Immature natural killer cell (primary cell): ENCODE measurements at regions not wholly inside any gene's neighbourhood (a gene's known extent, or its start where the extent isn't known, plus 50 kb on each side); places are given as distances from the start of the nearest gene placed in this dataset.

Source experiments
- DNase-seq, 3 donors: peaks; one replicate each; pipeline ENCODE4 v3.0.0; 2022; ENCODE audit warnings: mixed read lengths in 1 of 3
- H3K27ac Mint-ChIP-seq, 6 donors: one replicate each; pipeline ENCODE4 v1.8.0; 2020; ENCODE audit warnings: mixed read lengths in 6 of 6, mild to moderate bottlenecking in 5 of 6, inconsistent platforms in 4 of 6, moderate library complexity in 3 of 6
- H3K27me3 Mint-ChIP-seq, 3 donors: one replicate each; pipeline ENCODE4 v1.8.0; 2020 to 2021; ENCODE audit warnings: low read depth in 3 of 3, mild to moderate bottlenecking in 3 of 3, mixed read lengths in 3 of 3, moderate library complexity in 3 of 3, inconsistent platforms in 1 of 3
- H3K36me3 Mint-ChIP-seq, 3 donors: one replicate each; pipeline ENCODE4 v1.8.0; 2020; ENCODE audit warnings: mixed read lengths in 3 of 3, inconsistent platforms in 2 of 3, mild to moderate bottlenecking in 2 of 3
- H3K4me1 Mint-ChIP-seq, 2 donors: one replicate each; pipeline ENCODE4 v1.8.0; 2020; ENCODE audit warnings: inconsistent platforms in 2 of 2, mild to moderate bottlenecking in 2 of 2, mixed read lengths in 2 of 2, moderate library complexity in 1 of 2
- H3K4me3 Mint-ChIP-seq, 5 donors: one replicate each; pipeline ENCODE4 v1.8.0; 2020; ENCODE audit warnings: mild to moderate bottlenecking in 5 of 5, mixed read lengths in 5 of 5, inconsistent platforms in 3 of 5, moderate library complexity in 3 of 5
- H3K9me3 Mint-ChIP-seq, 6 donors: one replicate each; pipeline ENCODE4 v1.8.0; 2020; ENCODE audit warnings: mild to moderate bottlenecking in 6 of 6, mixed read lengths in 6 of 6, inconsistent platforms in 4 of 6, moderate library complexity in 3 of 6

DNA sequence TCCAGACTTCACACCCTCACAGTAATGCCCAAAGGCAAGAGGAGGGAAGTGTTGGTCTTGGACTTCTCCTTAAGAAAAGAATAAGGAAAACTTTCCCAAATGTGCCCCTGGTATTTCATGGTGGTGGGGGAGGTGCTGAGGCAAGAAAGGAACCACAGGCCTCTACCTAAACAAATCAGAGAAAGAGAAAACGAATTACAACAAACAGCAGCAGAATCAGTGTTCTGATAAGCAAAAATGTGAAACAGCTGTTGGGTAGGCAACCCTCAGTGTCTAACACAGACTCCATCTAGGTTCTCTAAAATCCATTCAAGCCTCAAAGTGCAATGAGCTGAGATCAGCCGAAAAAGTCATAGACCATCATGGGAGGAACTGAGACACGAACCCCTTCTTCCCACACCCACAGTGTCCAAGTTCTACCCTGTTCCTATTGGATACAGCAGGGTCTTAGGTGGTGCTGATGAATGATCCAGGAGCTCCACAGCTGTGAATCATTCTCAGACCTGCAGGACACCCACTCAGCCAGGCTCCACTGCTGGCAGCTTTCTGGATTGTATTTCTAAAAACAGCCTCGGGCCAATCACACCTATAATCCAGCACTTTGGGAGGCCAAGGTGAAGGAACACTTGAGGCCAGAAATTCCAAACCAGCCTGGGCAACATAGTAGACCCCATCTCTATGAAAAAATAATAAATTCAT lies 149.1 kb downstream of the PLPP3 start:
- H3K36me3 Mint-ChIP-seq = no peaks in the 10 kb centered on the region
- DNase-seq = no peak
- H3K27me3 Mint-ChIP-seq = peaks cover 2 to 8% (median 3%) of the 10 kb centered on the region in 3 donors
- H3K4me3 Mint-ChIP-seq = no peak overlapping the region
- no peaks in the 10 kb centered on the region for H3K4me1 Mint-ChIP-seq
- H3K27ac Mint-ChIP-seq = no peak overlapping the region
- H3K9me3 Mint-ChIP-seq = peaks cover 0 to 2% (median 0%) of the 10 kb centered on the region in 6 donors

DNA sequence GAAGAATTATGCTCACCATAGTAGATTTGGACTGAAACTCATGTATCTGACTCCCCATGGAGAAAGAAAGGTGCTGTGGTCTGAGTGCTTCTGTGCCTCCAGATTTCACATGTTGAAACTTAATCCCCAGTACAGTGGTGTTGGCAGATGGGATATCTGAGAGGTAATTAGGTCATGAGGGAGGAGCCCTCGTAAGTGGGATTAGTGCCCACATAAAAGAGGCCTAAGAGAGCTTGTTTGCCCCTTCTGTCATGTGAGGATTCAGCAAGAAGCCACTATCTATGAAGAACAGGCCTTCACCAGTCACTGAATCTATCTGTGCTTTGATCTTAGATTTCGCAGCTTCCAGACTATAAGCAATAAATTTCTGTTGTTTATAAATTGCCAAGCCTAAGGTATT lies 150.1 kb downstream of the PLPP3 start:
- Mint-ChIP-seq H3K4me3 (no peak overlapping the region), H3K27me3 (peaks cover 2 to 8% (median 5%) of the 10 kb centered on the region in 3 donors), H3K4me1 (no peaks in the 10 kb centered on the region), H3K9me3 (peaks cover 0 to 2% (median 0%) of the 10 kb centered on the region in 6 donors), H3K36me3 (no peaks in the 10 kb centered on the region), H3K27ac (no peak overlapping the region)
- no peak for DNase-seq

GRCh38 chr1:56426587-56427381 lies 152.6 kb downstream of the PLPP3 start:
- DNase-seq = no peak
- Mint-ChIP-seq H3K9me3 (no peaks in the 10 kb centered on the region), H3K4me1 (no peaks in the 10 kb centered on the region), H3K36me3 (no peaks in the 10 kb centered on the region), H3K27me3 (peaks cover 2 to 6% (median 3%) of the 10 kb centered on the region in 3 donors), H3K4me3 (no peak overlapping the region), H3K27ac (no peak overlapping the region)

DNA sequence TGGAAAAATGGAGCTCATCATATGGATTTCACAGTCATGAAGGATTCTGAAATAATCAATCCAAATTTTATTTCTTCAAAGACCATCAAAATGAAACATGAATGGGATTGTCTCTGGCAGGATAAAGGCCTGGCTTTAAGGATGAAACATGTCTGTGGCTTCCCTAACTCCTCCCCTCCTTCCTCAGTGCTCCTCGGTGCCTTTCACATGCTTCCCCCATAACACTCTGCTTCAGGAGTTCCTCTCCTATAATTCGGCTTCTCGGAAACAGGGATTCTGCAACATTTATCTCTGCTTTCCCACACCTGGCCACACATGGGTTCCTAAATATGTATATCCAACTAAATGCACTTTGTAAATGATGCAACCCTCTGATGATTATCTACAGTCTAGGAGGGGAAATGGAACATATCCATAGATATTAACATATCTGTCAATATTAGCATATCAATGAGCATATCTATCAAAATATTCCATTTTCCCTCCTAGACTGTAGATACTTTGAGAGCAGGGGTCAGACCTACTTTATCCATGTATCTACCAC lies 153.8 kb downstream of the PLPP3 start:
- no peaks in the 10 kb centered on the region for H3K36me3 Mint-ChIP-seq
- no peak overlapping the region for H3K27ac Mint-ChIP-seq
- peaks cover 2 to 8% (median 3%) of the 10 kb centered on the region in 3 donors for H3K27me3 Mint-ChIP-seq
- no peaks in the 10 kb centered on the region for H3K4me1 Mint-ChIP-seq
- H3K4me3 Mint-ChIP-seq = no peak overlapping the region
- H3K9me3 Mint-ChIP-seq = no peaks in the 10 kb centered on the region
- DNase-seq = no peak

DNA sequence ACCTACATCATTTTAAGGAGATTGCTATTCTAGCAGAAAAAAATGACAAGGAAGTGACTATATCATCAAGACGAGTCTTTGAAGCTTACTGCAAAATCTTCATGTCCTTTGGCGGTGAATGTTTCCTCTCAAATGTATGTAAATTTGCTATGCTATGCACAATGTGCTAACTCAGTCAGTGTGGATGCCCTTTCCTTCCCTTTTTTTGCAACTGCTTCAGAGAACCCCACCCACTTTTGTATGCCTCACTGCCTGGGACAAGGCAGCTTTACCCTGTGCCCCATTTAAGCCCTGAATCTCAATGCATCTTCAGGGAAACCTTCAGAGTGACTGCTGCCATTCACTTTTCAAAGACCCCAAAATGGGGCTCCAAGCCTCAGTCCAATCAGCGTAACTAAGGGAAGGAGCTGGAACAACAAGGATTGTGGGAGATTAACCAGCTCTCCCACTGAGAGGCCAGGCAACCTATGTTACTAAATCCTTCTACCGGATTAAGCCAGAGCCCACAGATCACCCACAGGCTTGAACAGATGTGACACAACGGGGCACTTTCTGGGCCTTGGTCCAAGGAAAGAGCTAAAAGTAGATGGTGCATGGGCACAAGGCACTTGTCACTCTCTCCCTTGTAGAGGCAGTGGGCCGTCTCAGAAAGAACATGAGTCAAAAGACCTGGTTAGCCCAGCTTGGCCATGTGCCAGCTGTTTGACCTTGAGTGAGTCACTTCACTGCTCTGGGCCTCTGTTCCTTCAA lies 154.4 kb downstream of the PLPP3 start:
- Mint-ChIP-seq H3K4me1 (no peaks in the 10 kb centered on the region), H3K27me3 (peaks cover 2 to 8% (median 3%) of the 10 kb centered on the region in 3 donors), H3K4me3 (no peak overlapping the region), H3K9me3 (no peaks in the 10 kb centered on the region), H3K27ac (no peak overlapping the region), H3K36me3 (no peaks in the 10 kb centered on the region)
- DNase-seq = no peak

- H3K4me1 Mint-ChIP-seq = no peaks in the 10 kb centered on the region
- no peak for DNase-seq
- no peak overlapping the region for H3K27ac Mint-ChIP-seq
- no peaks in the 10 kb centered on the region for H3K36me3 Mint-ChIP-seq
- H3K9me3 Mint-ChIP-seq = peaks cover 0 to 2% (median 0%) of the 10 kb centered on the region in 6 donors
- H3K27me3 Mint-ChIP-seq = peaks cover 2 to 5% (median 5%) of the 10 kb centered on the region in 3 donors
- no peak overlapping the region for H3K4me3 Mint-ChIP-seq
Observed at GRCh38 chr1:56423716-56424115, 155.6 kb downstream of the PLPP3 start.

GRCh38 chr1:56418151-56418631 lies 161.2 kb downstream of the PLPP3 start:
- no peak for DNase-seq
- H3K4me3 Mint-ChIP-seq = no peak overlapping the region
- no peaks in the 10 kb centered on the region for H3K4me1 Mint-ChIP-seq
- H3K27me3 Mint-ChIP-seq = peaks cover 2 to 4% (median 2%) of the 10 kb centered on the region in 3 donors
- H3K27ac Mint-ChIP-seq = no peak overlapping the region
- peaks cover 0 to 2% (median 0%) of the 10 kb centered on the region in 6 donors for H3K9me3 Mint-ChIP-seq
- H3K36me3 Mint-ChIP-seq = no peaks in the 10 kb centered on the region

DNA sequence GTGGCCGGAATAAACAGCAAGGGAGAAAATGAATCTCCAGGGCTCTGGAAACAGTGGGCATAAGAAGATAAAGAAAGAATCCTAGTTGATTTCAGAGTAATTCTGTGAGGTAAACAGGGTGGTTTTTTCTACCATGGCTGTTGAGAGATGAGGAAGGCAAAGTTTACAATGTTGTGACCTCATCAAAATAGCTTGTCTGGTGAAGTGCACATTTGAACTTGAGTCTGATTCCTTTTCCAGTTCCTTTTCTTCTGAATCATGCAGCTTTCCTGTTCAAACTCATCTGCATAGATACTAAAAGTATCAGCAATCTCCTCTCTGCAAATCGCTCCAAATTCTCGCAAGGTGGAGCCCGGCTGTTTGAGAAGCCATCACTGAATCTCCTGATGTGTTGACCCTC lies 161.7 kb downstream of the PLPP3 start:
- H3K36me3 Mint-ChIP-seq = no peaks in the 10 kb centered on the region
- H3K4me1 Mint-ChIP-seq = no peaks in the 10 kb centered on the region
- H3K27ac Mint-ChIP-seq = no peak overlapping the region
- DNase-seq = no peak
- H3K9me3 Mint-ChIP-seq = peaks cover 0 to 2% (median 0%) of the 10 kb centered on the region in 6 donors
- H3K27me3 Mint-ChIP-seq = peaks cover 2 to 5% (median 2%) of the 10 kb centered on the region in 3 donors
- H3K4me3 Mint-ChIP-seq = no peak overlapping the region

- Mint-ChIP-seq H3K27ac (no peak overlapping the region), H3K9me3 (peaks cover 0 to 2% (median 0%) of the 10 kb centered on the region in 6 donors), H3K27me3 (peaks cover 2 to 5% (median 2%) of the 10 kb centered on the region in 3 donors), H3K4me1 (no peaks in the 10 kb centered on the region), H3K4me3 (no peak overlapping the region), H3K36me3 (no peaks in the 10 kb centered on the region)
- DNase-seq = no peak
Observed at GRCh38 chr1:56416495-56416894, 162.9 kb downstream of the PLPP3 start.

- Mint-ChIP-seq H3K9me3 (peaks cover 0 to 2% (median 0%) of the 10 kb centered on the region in 6 donors), H3K4me1 (no peaks in the 10 kb centered on the region), H3K4me3 (no peak overlapping the region)
Observed at GRCh38 chr1:56415720-56416119, 163.6 kb downstream of the PLPP3 start.

DNA sequence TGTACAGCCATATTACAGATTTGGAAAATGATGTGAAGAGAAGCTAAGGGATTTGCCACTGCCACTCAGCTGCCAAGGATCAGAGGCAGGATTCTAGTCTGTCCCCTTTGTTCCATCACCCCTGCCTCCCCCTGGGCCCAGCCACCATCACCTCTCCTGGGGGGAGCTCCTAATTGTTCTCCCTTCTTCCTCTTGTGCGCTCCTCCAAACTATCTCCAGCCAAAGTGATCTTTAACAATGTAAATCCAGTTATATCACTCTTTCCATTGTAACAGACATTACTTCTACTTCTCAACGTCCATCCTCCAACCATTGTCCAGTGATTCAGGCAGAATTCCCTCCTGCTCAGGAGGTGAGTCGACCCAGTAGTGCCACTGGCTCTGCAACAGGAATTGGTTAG lies 164.1 kb downstream of the PLPP3 start:
- peaks cover 0 to 2% (median 0%) of the 10 kb centered on the region in 6 donors for H3K9me3 Mint-ChIP-seq
- H3K36me3 Mint-ChIP-seq = no peaks in the 10 kb centered on the region
- H3K4me1 Mint-ChIP-seq = no peaks in the 10 kb centered on the region
- peaks cover 2 to 5% (median 2%) of the 10 kb centered on the region in 3 donors for H3K27me3 Mint-ChIP-seq
- DNase-seq = no peak
- H3K27ac Mint-ChIP-seq = no peak overlapping the region
- no peak overlapping the region for H3K4me3 Mint-ChIP-seq

More at GRCh38 chr1:56415720-56416119, 163.6 kb downstream of the PLPP3 start:
- Mint-ChIP-seq H3K27me3 (peaks cover 2 to 5% (median 2%) of the 10 kb centered on the region in 3 donors), H3K36me3 (no peaks in the 10 kb centered on the region), H3K27ac (no peak overlapping the region)
- DNase-seq = no peak

DNA sequence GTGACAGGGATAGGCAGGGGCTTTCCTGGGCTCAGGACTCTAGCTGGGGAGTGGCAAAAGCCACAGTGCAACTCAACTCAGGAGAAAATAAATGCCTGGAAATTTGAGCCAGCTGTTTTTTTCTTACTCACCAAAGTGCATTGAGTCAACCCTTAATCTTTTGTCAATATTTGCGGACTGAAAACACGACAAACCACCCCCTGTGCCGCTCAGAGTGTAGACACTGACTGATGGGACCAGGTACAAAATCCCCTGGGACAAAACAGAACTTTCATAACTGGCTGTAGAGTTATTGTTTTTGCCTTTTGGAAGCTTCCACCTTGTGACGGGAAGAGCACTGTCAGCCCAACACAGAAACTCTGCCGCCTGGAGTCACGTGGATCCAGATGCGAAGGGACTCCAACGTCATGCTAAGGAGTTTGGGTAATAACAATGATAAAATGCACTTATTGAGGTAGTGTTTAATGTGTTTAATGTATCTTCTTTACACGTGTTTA lies 164.6 kb downstream of the PLPP3 start:
- Mint-ChIP-seq H3K9me3 (peaks cover 0 to 2% (median 0%) of the 10 kb centered on the region in 6 donors), H3K27ac (no peak overlapping the region), H3K4me3 (no peak overlapping the region), H3K36me3 (no peaks in the 10 kb centered on the region), H3K27me3 (peaks cover 2 to 5% (median 2%) of the 10 kb centered on the region in 3 donors), H3K4me1 (no peaks in the 10 kb centered on the region)
- DNase-seq = no peak

DNA sequence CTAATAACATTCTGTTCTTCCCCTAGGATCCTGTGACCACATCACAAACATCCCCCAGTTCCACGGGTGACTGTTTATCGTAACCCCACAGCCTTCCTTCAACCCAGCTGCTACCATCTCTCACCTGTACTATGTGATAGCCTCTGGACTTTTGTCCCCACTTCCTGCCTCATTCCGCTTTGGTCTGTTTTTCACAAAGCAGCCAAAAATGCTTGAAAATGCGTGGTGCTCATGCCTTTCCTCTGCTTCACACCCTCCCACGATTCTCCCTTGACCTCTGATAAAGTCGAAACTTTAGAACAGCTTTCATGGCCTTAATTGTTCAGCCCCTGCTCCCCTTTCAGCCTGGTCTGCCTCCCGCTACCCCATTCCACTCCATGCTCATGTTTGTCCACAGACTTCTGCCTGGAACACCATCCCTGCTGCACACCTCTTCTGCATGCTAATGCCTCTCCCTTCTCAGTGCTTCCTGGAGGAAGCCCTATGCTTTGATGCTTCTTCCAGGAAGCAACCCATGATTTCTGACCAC lies 165.6 kb downstream of the PLPP3 start:
- H3K27me3 Mint-ChIP-seq = peaks cover 0 to 5% (median 2%) of the 10 kb centered on the region in 3 donors
- peaks cover 0 to 3% (median 0%) of the 10 kb centered on the region in 6 donors for H3K9me3 Mint-ChIP-seq
- no peak overlapping the region for H3K27ac Mint-ChIP-seq
- H3K36me3 Mint-ChIP-seq = no peaks in the 10 kb centered on the region
- DNase-seq = no peak
- no peaks in the 10 kb centered on the region for H3K4me1 Mint-ChIP-seq
- no peak overlapping the region for H3K4me3 Mint-ChIP-seq
